Cardiac fibroblast (primary cell): ENCODE measurements at regions not wholly inside any gene's neighbourhood (a gene's known extent, or its start where the extent isn't known, plus 50 kb on each side); places are given as distances from the start of the nearest gene placed in this dataset.

Experiments
- DNase-seq, 2 donors: peaks; one replicate each; pipeline versions ENCODE4 v3.0.0 to v3.0.0-alpha.2; 2010; ENCODE audit warnings: low read depth in 2 of 2
- H3K4me3 ChIP-seq, 2 donors: replicated peaks in 1 of 2; 1 replicate in 1 of 2; 2 replicates in 1 of 2; pipeline ENCODE4 v1.5.1; 2011; ENCODE audit warnings: low read depth in 2 of 2, low read length in 2 of 2, mild to moderate bottlenecking in 2 of 2, moderate library complexity in 1 of 2
- TF ChIP-seq, protein P1 (sequence below): IDR thresholded peaks from one replicate; pipeline ENCODE4 v1.5.1; 2011; ENCODE audit warnings: low read depth, mild to moderate bottlenecking, low read length, inconsistent platforms

DNA sequence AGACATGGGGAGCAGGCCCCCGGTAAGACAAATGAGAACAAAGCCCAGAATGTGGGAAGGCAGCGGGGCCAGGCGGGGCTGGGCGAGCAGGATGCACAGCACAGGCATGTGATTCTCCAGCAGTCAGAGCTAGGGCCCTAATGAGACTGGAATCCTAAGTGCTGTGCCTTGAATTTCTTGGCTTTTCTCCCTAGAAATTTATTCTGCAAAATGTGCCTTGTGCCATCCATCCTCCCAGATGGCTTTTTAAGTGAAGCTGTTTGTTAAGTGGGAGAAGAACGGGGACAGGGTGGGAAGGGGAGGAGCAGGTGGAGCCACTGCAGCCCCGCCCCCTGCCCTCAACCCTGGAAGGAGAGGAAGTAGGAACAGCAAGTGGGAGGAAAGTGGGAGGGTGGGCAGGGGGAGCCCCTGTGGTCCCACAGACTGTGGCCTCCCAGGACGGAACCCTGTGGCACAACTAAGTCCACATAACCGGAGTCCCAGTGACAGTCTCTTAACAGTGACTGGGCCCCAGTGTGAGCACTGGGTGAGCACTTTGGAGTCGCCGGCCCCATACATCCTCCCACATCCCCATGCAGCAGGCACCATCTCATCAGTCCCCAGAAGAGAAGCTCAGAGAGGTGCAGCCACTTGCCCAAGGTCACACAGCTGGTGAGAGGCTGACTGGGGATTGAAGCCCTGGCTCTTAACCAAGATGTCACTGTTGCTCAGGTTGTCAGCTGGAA, 216.9 kb downstream of the MATN1 start:
- DNase-seq: no peak
- TF ChIP-seq, protein P1, sequence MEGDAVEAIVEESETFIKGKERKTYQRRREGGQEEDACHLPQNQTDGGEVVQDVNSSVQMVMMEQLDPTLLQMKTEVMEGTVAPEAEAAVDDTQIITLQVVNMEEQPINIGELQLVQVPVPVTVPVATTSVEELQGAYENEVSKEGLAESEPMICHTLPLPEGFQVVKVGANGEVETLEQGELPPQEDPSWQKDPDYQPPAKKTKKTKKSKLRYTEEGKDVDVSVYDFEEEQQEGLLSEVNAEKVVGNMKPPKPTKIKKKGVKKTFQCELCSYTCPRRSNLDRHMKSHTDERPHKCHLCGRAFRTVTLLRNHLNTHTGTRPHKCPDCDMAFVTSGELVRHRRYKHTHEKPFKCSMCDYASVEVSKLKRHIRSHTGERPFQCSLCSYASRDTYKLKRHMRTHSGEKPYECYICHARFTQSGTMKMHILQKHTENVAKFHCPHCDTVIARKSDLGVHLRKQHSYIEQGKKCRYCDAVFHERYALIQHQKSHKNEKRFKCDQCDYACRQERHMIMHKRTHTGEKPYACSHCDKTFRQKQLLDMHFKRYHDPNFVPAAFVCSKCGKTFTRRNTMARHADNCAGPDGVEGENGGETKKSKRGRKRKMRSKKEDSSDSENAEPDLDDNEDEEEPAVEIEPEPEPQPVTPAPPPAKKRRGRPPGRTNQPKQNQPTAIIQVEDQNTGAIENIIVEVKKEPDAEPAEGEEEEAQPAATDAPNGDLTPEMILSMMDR: no peak
- no peak overlapping the region for H3K4me3 ChIP-seq

DNA sequence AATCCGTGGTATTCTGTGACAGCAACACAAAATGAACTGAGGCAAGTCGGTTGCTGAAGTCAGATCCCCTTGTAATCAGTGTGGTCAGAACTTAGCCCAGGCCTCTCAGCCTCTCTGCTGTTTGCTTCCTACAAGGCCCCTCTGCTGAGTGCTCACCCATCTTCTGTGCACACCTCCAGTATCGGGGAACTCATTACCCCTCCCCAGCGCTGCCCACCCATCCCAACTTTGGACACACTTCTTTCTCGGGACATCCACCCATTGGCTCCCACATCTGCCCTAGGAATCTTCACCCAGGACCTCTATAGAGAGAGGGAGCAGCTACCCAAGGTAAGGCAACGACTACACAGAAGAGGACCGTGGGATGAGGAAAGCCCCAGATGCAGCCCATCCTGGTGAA, 217.5 kb downstream of the MATN1 start:
- no peak for DNase-seq
- no peak overlapping the region for H3K4me3 ChIP-seq
- TF ChIP-seq, protein P1: no peak

DNA sequence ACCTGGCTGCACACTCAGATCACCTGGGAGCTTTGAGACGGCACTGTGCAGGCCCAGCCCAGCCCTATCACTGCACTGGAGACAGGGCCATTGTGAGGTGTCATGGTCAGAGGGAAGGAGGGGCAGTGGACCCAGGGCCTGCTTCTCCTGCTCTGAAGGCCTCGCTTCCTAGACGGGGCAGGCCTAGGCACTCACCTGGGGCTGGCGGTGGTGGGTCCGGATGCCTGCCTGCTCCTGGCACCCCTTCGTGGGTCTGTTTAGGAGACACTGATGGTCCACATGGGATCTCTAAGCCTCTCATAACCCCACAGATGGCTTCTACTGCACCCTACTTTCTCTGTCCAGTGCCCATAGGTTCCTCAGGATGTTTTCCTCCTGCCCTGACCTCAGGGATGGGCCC, 230.9 kb downstream of the MATN1 start:
- DNase-seq: no peak
- TF ChIP-seq, protein P1: no peak
- no peak overlapping the region for H3K4me3 ChIP-seq

DNA sequence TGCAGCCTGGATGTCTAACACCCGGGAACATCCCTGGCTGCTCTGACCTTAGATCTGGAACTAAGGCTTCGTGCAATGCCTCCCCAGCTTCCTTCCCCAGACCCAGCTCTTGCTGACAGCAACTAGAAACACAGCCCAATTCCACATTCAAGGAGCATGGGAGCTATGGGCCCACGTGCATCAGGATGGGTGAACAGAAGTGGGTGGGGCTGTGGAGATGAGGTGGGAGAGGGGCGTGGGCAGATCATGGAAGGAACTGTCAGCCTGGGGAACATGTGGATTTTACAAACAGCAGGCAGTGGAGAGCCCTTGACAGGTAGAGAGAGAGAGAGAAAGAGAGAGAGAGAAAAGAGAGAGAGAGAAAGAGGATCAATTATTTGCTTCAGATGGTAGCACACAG, 231.6 kb downstream of the MATN1 start:
- no peak for DNase-seq
- TF ChIP-seq, protein P1: no peak
- no peak overlapping the region for H3K4me3 ChIP-seq

DNA sequence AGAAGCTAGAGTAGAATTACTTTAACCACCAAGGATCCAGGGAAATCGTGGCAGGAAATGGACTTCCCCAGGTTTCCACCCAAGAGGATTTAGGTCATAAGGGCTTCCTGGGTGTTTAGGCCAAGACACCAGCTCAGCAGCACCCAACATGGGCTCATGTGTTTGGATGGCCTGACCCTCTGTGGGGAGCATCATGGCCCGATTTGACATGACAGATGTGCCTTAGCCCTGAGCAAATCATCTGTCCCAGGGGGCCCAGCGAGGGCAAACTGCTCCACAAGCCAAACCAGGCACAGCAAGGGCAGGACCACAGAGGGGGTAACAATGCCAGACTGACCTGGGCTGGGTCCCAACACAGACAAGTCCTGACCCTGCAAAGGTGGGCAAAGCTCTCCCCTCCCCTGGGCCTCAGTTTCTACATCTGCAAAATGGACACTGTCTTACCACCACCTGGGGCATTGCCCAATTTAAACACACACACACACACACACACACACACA, 232.8 kb downstream of the MATN1 start:
- H3K4me3 ChIP-seq: no peak overlapping the region
- TF ChIP-seq, protein P1: no peak
- DNase-seq: no peak

DNA sequence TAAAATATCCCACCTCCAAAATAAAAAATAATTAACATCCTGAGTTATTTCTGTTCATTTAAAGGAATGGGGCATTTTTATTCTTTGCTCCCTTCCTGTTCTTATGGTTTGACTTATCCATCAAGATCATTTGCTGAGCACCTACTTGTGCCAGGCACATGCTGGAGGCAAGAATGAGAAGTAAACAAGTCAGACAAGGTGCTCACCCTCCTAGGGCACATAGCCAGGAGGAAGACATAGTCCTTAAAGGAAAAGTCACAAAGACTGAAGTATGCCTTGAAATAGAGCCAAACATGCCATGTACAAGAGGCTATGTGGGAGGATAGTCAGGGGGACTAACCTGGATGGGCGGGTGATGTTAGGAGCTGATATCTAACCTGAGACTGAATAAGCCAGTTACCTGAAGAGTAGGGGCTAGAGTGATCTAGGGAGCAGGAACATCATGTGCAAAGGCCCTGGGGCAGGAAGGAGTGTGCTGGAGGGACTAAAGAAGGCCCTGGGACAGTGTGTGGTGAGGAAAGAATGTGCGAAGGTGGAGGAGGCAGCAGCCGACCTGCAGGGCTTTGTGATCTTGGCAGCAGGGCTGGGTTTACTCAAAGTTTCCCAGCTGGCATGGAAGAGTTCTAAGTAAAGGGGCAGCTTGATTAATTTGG, 233.5 kb downstream of the MATN1 start:
- H3K4me3 ChIP-seq: no peak overlapping the region
- DNase-seq: no peak
- TF ChIP-seq, protein P1: no peak
